ENCODE measurements at regions not wholly inside any gene's neighbourhood (a gene's known extent, or its start where the extent isn't known, plus 50 kb on each side); places are given as distances from the start of the nearest gene placed in this dataset.
"Not testable (repeated sequence)": the region's sequence is repeated elsewhere in the genome, so short reads cannot be mapped to it uniquely, and the experiment has no call there.

GRCh38 chr10:47622719-47623118 is 99.3 kb upstream of the AGAP9 start:
- not testable (repeated sequence) for TF ChIP-seq LEF1 (IDR thresholded peaks at IDR 0.05; ENCODE audit: borderline replicate concordance); FOXM1 (IDR thresholded peaks at IDR 0.05; ENCODE audit: borderline replicate concordance); BHLHE40 (IDR thresholded peaks at IDR 0.05; ENCODE audit: borderline replicate concordance); NFRKB (IDR thresholded peaks at IDR 0.05); ZNF384 (IDR thresholded peaks at IDR 0.05); FOXK2 (IDR thresholded peaks at IDR 0.05); HDGF (IDR thresholded peaks at IDR 0.05; ENCODE audit: borderline replicate concordance); SP1 (IDR thresholded peaks at IDR 0.05); SUZ12 (IDR thresholded peaks at IDR 0.05)
